ENCODE measurements at regions not wholly inside any gene's neighbourhood (a gene's known extent, or its start where the extent isn't known, plus 50 kb on each side); places are given as distances from the start of the nearest gene placed in this dataset.

- TF ChIP-seq MAX (IDR thresholded peaks at IDR 0.05; ENCODE audit: insufficient read depth, insufficient read length) (no peak), GATA2 (IDR thresholded peaks at IDR 0.05; ENCODE audit: insufficient read depth, insufficient read length, low read depth, low read length) (no peak), MYC (IDR thresholded peaks at IDR 0.05; ENCODE audit: low read depth, low read length) (no peak), CTCF (IDR thresholded peaks at IDR 0.05; ENCODE audit: extremely low read depth in 1 of 2, insufficient read depth in 1 of 2, low read depth in 1 of 2, low read length in 2 of 2) (no peak), POLR2AphosphoS5 (IDR thresholded peaks at IDR 0.05; ENCODE audit: insufficient read depth, low read depth, low read length) (no peak), POLR2A (IDR thresholded peaks at IDR 0.05; ENCODE audit: low read depth, low read length) (no peak), EZH2 (IDR thresholded peaks at IDR 0.05; ENCODE audit: borderline replicate concordance, low read depth, low read length, severe bottlenecking) (no peak), JUN (IDR thresholded peaks at IDR 0.05; ENCODE audit: borderline replicate concordance, insufficient read depth, insufficient read length, low read depth) (no peak), FOS (IDR thresholded peaks at IDR 0.05; ENCODE audit: borderline replicate concordance, insufficient read depth, low read length) (no peak)
Observed at GRCh38 chr12:115417610-115418009, 733.6 kb upstream of the TBX3 start.

More at GRCh38 chr12:115417610-115418009, 733.6 kb upstream of the TBX3 start:
- Histone ChIP-seq H3K4me1 (ENCODE audit: control insufficient read depth, extremely low read depth, insufficient read depth, low read length) (no peaks in the 10 kb centered on the region), H2AFZ (ENCODE audit: low read depth, low read length) (no peak overlapping the region), H3K9me1 (replicated peaks; ENCODE audit: control insufficient read depth, extremely low read depth, insufficient read depth, low read length) (no peaks in the 10 kb centered on the region), H3K9ac (replicated peaks; ENCODE audit: extremely low read depth, insufficient read depth, low read length) (no peak overlapping the region), H3K27ac (ENCODE audit: insufficient read depth, low read depth, low read length) (no peak overlapping the region), H3K4me2 (ENCODE audit: insufficient read depth, low read length) (no peak overlapping the region), H3K36me3 (ENCODE audit: control insufficient read depth in 2 of 2, extremely low read depth in 1 of 2, insufficient read depth in 2 of 2, low read length in 2 of 2) (no peaks in the 10 kb centered on the region), H4K20me1 (replicated peaks; ENCODE audit: control insufficient read depth, extremely low read depth, insufficient read depth, low read length) (no peaks in the 10 kb centered on the region), H3K27me3 (ENCODE audit: control insufficient read depth in 2 of 2, insufficient read depth in 2 of 2, low read length in 2 of 2) (no peaks in the 10 kb centered on the region), H3K4me3 (replicated peaks in 1 of 3; ENCODE audit: insufficient read depth in 1 of 3, low read depth in 1 of 3, low read length in 3 of 3) (no peak overlapping the region), H3K9me3 (replicated peaks; ENCODE audit: control insufficient read depth, insufficient read depth, low read length) (peaks cover 2% of the 10 kb centered on the region), H3K79me2 (ENCODE audit: control insufficient read depth, insufficient read depth, low read length) (no peaks in the 10 kb centered on the region)
- POLR2A ChIA-PET, result no interaction called here
- BruUV-seq (replicated peaks), result no TSS peak
- DNase-seq (ENCODE audit: low read depth, low spot score), result no peak
- FAIRE-seq, result no peak
- intact Hi-C loops (cut with micrococcal nuclease), result no loop called here
- dilution Hi-C loops (cut with MboI; ENCODE audit: extremely low pct_ligation_motif_present, low sequenced_read_pairs), result no loop called here
- CTCF ChIA-PET, result no interaction called here

All from endothelial cell of umbilical vein (primary cell).